T-helper 2 cell treated with Interferon-gamma antibody and Interleukin-4, amounts not matched to agents 5 μg/mL and 100 μg/mL, for 36 hours (primary cell): ENCODE measurements at regions not wholly inside any gene's neighbourhood (a gene's known extent, or its start where the extent isn't known, plus 50 kb on each side); places are given as distances from the start of the nearest gene placed in this dataset.

Experiments
- DNase-seq: peaks from one replicate; pipeline ENCODE4 v3.0.0; 2021; ENCODE audit warnings: low spot score
- H3K27ac Mint-ChIP-seq: one replicate; pipeline ENCODE4 v1.8.0; 2021; ENCODE audit warnings: mild to moderate bottlenecking, mixed read lengths
- H3K27me3 Mint-ChIP-seq: one replicate; pipeline ENCODE4 v1.8.0; 2021; ENCODE audit warnings: low read depth, mixed read lengths
- H3K36me3 Mint-ChIP-seq: one replicate; pipeline ENCODE4 v1.8.0; 2021; ENCODE audit warnings: low read depth, mixed read lengths
- H3K4me1 Mint-ChIP-seq: one replicate; pipeline ENCODE4 v1.8.0; 2021; ENCODE audit warnings: low read depth, mixed read lengths
- H3K4me3 Mint-ChIP-seq: one replicate; pipeline ENCODE4 v1.8.0; 2022; ENCODE audit warnings: mild to moderate bottlenecking, moderate library complexity, mixed read lengths
- H3K9me3 Mint-ChIP-seq: one replicate; pipeline ENCODE4 v1.8.0; 2021; ENCODE audit warnings: mixed read lengths

GRCh38 chr7:1309996-1310395 is 77.3 kb downstream of the UNCX start:
- Mint-ChIP-seq H3K4me1 (no peaks in the 10 kb centered on the region), H3K9me3 (no peaks in the 10 kb centered on the region), H3K27me3 (no peaks in the 10 kb centered on the region), H3K4me3 (no peak overlapping the region), H3K36me3 (no peaks in the 10 kb centered on the region), H3K27ac (no peak overlapping the region)
- DNase-seq = no peak

GRCh38 chr7:1310936-1311335 is 78.3 kb downstream of the UNCX start:
- H3K9me3 Mint-ChIP-seq = no peaks in the 10 kb centered on the region
- H3K36me3 Mint-ChIP-seq = no peaks in the 10 kb centered on the region
- H3K27ac Mint-ChIP-seq = no peak overlapping the region
- DNase-seq = no peak
- H3K4me1 Mint-ChIP-seq = no peaks in the 10 kb centered on the region
- no peak overlapping the region for H3K4me3 Mint-ChIP-seq
- H3K27me3 Mint-ChIP-seq = no peaks in the 10 kb centered on the region

- Mint-ChIP-seq H3K36me3 (no peaks in the 10 kb centered on the region), H3K9me3 (no peaks in the 10 kb centered on the region), H3K4me3 (no peak overlapping the region), H3K27me3 (no peaks in the 10 kb centered on the region), H3K4me1 (no peaks in the 10 kb centered on the region), H3K27ac (no peak overlapping the region)
- no peak for DNase-seq
These were observed 78.9 kb downstream of the UNCX start for GRCh38 chr7:1311406-1312135.

GRCh38 chr7:1312136-1313070 is 79.7 kb downstream of the UNCX start:
- Mint-ChIP-seq H3K4me3 (no peak overlapping the region), H3K36me3 (no peaks in the 10 kb centered on the region)

GRCh38 chr7:1313613-1314012 is 80.9 kb downstream of the UNCX start:
- DNase-seq = no peak
- Mint-ChIP-seq H3K4me1 (no peaks in the 10 kb centered on the region), H3K27me3 (no peaks in the 10 kb centered on the region), H3K36me3 (no peaks in the 10 kb centered on the region), H3K4me3 (no peak overlapping the region), H3K9me3 (no peaks in the 10 kb centered on the region), H3K27ac (no peak overlapping the region)

More at GRCh38 chr7:1312136-1313070, 79.7 kb downstream of the UNCX start:
- H3K27me3 Mint-ChIP-seq = no peaks in the 10 kb centered on the region
- DNase-seq = no peak
- H3K4me1 Mint-ChIP-seq = no peaks in the 10 kb centered on the region
- H3K9me3 Mint-ChIP-seq = no peaks in the 10 kb centered on the region
- H3K27ac Mint-ChIP-seq = no peak overlapping the region

GRCh38 chr7:1314021-1314907 is 81.6 kb downstream of the UNCX start:
- Mint-ChIP-seq H3K9me3 (no peaks in the 10 kb centered on the region), H3K36me3 (no peaks in the 10 kb centered on the region), H3K4me1 (no peaks in the 10 kb centered on the region), H3K27me3 (no peaks in the 10 kb centered on the region), H3K4me3 (no peak overlapping the region), H3K27ac (no peak overlapping the region)
- no peak for DNase-seq

GRCh38 chr7:1314908-1315450 is 82.3 kb downstream of the UNCX start:
- no peak overlapping the region for H3K4me3 Mint-ChIP-seq
- no peak for DNase-seq
- no peaks in the 10 kb centered on the region for H3K4me1 Mint-ChIP-seq
- H3K9me3 Mint-ChIP-seq = no peaks in the 10 kb centered on the region
- H3K36me3 Mint-ChIP-seq = no peaks in the 10 kb centered on the region
- H3K27me3 Mint-ChIP-seq = no peaks in the 10 kb centered on the region
- no peak overlapping the region for H3K27ac Mint-ChIP-seq

- no peaks in the 10 kb centered on the region for H3K4me1 Mint-ChIP-seq
- no peak overlapping the region for H3K27ac Mint-ChIP-seq
These were observed 83.4 kb downstream of the UNCX start for GRCh38 chr7:1316086-1316485.

GRCh38 chr7:1317646-1318045 is 85.0 kb downstream of the UNCX start:
- no peaks in the 10 kb centered on the region for H3K36me3 Mint-ChIP-seq
- no peak for DNase-seq
- H3K4me3 Mint-ChIP-seq = no peak overlapping the region
- H3K4me1 Mint-ChIP-seq = no peaks in the 10 kb centered on the region
- H3K9me3 Mint-ChIP-seq = no peaks in the 10 kb centered on the region
- H3K27ac Mint-ChIP-seq = no peak overlapping the region
- no peaks in the 10 kb centered on the region for H3K27me3 Mint-ChIP-seq

More at GRCh38 chr7:1316086-1316485, 83.4 kb downstream of the UNCX start:
- no peaks in the 10 kb centered on the region for H3K36me3 Mint-ChIP-seq
- no peak overlapping the region for H3K4me3 Mint-ChIP-seq
- H3K27me3 Mint-ChIP-seq = no peaks in the 10 kb centered on the region
- no peaks in the 10 kb centered on the region for H3K9me3 Mint-ChIP-seq
- DNase-seq = no peak

- Mint-ChIP-seq H3K4me3 (no peak overlapping the region), H3K4me1 (no peaks in the 10 kb centered on the region), H3K27me3 (no peaks in the 10 kb centered on the region), H3K36me3 (no peaks in the 10 kb centered on the region), H3K9me3 (no peaks in the 10 kb centered on the region), H3K27ac (no peak overlapping the region)
- DNase-seq = no peak
These were observed 85.4 kb downstream of the UNCX start for GRCh38 chr7:1318051-1318450.

GRCh38 chr7:1318661-1319060 is 86.0 kb downstream of the UNCX start:
- H3K9me3 Mint-ChIP-seq = no peaks in the 10 kb centered on the region
- no peaks in the 10 kb centered on the region for H3K27me3 Mint-ChIP-seq
- H3K4me3 Mint-ChIP-seq = no peak overlapping the region
- DNase-seq = no peak
- no peak overlapping the region for H3K27ac Mint-ChIP-seq
- H3K4me1 Mint-ChIP-seq = no peaks in the 10 kb centered on the region
- no peaks in the 10 kb centered on the region for H3K36me3 Mint-ChIP-seq

- Mint-ChIP-seq H3K4me3 (no peak overlapping the region), H3K9me3 (no peaks in the 10 kb centered on the region), H3K4me1 (no peaks in the 10 kb centered on the region), H3K27ac (no peak overlapping the region), H3K27me3 (peaks cover 3% of the 10 kb centered on the region), H3K36me3 (no peaks in the 10 kb centered on the region)
- DNase-seq = no peak
These were observed 88.1 kb downstream of the UNCX start for GRCh38 chr7:1320616-1321240.
